GM12878 (cell line): ENCODE measurements at regions not wholly inside any gene's neighbourhood (a gene's known extent, or its start where the extent isn't known, plus 50 kb on each side); places are given as distances from the start of the nearest gene placed in this dataset.
"Not testable (repeated sequence)": the region's sequence is repeated elsewhere in the genome, so short reads cannot be mapped to it uniquely, and the experiment has no call there.

Experiments
- ATAC-seq: fragments of 200-7000 bp; cut with Tn5 transposase; 3 replicates; pipeline ENCODE4 v1.9.1; 2020; ENCODE audit warnings: mild to moderate bottlenecking, moderate library complexity
- BruUV-seq: library from RNA; stranded (reverse); fragments of 400-500 nt; replicated peaks from 2 replicates; lab custom pipeline; 2021; lab: Mats Ljungman, UMichigan
- CTCF ChIA-PET: fragments of 300-600 bp; sonication (Branson Sonifier 250); formaldehyde crosslinking; extraction: SDS; loops from one replicate; lab custom pipeline; 2021; ENCODE audit warnings: inconsistent platforms; lab: Yijun Ruan, JAX
- POLR2A ChIA-PET: fragments of 350-600 bp; formaldehyde crosslinking; extraction: SDS; loops from one replicate; lab custom pipeline; 2021; ENCODE audit warnings: inconsistent platforms; lab: Charles Lee
- RAD21 ChIA-PET: fragments of 300-600 bp; sonication (Branson Sonifier 250); formaldehyde crosslinking; loops from one replicate; lab custom pipeline; 2023; ENCODE audit warnings: antibody characterized with exemption; ENCODE audit not compliant: unreplicated experiment; lab: Charles Lee
- SMC1A ChIA-PET: fragments of 300-600 bp; sonication (Branson Sonifier 250); formaldehyde crosslinking; loops from one replicate; lab custom pipeline; 2023; ENCODE audit not compliant: unreplicated experiment, uncharacterized antibody; lab: Charles Lee
- DNase-seq: peaks from one replicate; pipeline ENCODE4 v3.0.0-alpha.2; 2011; ENCODE audit warnings: low read depth, low spot score
- FAIRE-seq: peaks from 3 replicates; lab custom pipeline; 2011; peaks lifted over from hg19 to GRCh38; lab: Jason Lieb, UNC
- H2AFZ ChIP-seq: 2 replicates; pipeline ENCODE4 v1.6.0; 2011; ENCODE audit warnings: low read depth, low read length, control low read depth; ENCODE audit not compliant: control insufficient read depth
- H3K27ac ChIP-seq: 2 replicates; pipeline ENCODE4 v1.5.1; 2011; ENCODE audit warnings: control low read depth; ENCODE audit not compliant: control insufficient read depth, insufficient read depth
- H3K27me3 ChIP-seq, 2 experiments: replicated peaks in 1 of 2; 2 replicates each; pipeline versions ENCODE4 v1.6.0 to v1.6.1; 2011; ENCODE audit warnings: low read length in 1 of 2; ENCODE audit not compliant: control insufficient read depth in 2 of 2, insufficient read depth in 2 of 2
- H3K36me3 ChIP-seq, 2 experiments: 2 replicates each; pipeline ENCODE4 v1.5.1; 2011; ENCODE audit warnings: low read length in 1 of 2; ENCODE audit not compliant: control insufficient read depth in 2 of 2, insufficient read depth in 2 of 2
- H3K4me1 ChIP-seq: 2 replicates; pipeline ENCODE4 v1.6.1; 2011; ENCODE audit warnings: mild to moderate bottlenecking, low read length, moderate library complexity, mixed read lengths; ENCODE audit not compliant: control insufficient read depth, insufficient read depth
- H3K4me2 ChIP-seq: 2 replicates; pipeline ENCODE4 v1.6.0; 2011; ENCODE audit warnings: control low read depth; ENCODE audit not compliant: control insufficient read depth, insufficient read depth
- H3K4me3 ChIP-seq: fragments of 200-600 bp; sonication (generic); 2 replicates; pipeline ENCODE4 v1.5.1; 2016
- H3K79me2 ChIP-seq: 2 replicates; pipeline ENCODE4 v1.6.0; 2011; ENCODE audit warnings: low read length; ENCODE audit not compliant: control insufficient read depth, insufficient read depth
- H3K9ac ChIP-seq: 2 replicates; pipeline ENCODE4 v1.8.0; 2011; ENCODE audit warnings: low read length, control low read depth, mixed read lengths; ENCODE audit not compliant: control insufficient read depth, insufficient read depth
- H3K9me3 ChIP-seq: replicated peaks from 3 replicates; pipeline ENCODE4 v1.5.1; 2011; ENCODE audit warnings: mild to moderate bottlenecking, low read length; ENCODE audit not compliant: control insufficient read depth, insufficient read depth
- H4K20me1 ChIP-seq: 2 replicates; pipeline ENCODE4 v1.6.0; 2011; ENCODE audit not compliant: control insufficient read depth, insufficient read depth
- BRCA1 ChIP-seq: IDR thresholded peaks from 2 replicates; pipeline ENCODE4 v1.6.1; 2011; ENCODE audit warnings: low read depth, low read length, improper control_type of control experiment
- CHD2 ChIP-seq: IDR thresholded peaks from 2 replicates; pipeline ENCODE4 v1.6.1; 2011; ENCODE audit warnings: low read depth, low read length, improper control_type of control experiment, borderline replicate concordance
- CHD4 ChIP-seq: fragments of 200-600 bp; sonication (generic); IDR thresholded peaks from 2 replicates; pipeline ENCODE4 v1.6.1; 2016; ENCODE audit warnings: mild to moderate bottlenecking
- CREB1 ChIP-seq: IDR thresholded peaks from 2 replicates; pipeline ENCODE4 v1.6.1; 2012; ENCODE audit warnings: low read depth, mild to moderate bottlenecking, inconsistent platforms
- NR2F1 ChIP-seq: fragments of 450-650 bp; conservative IDR thresholded peaks from 2 replicates; pipeline ENCODE4 v1.6.1; 2017; ENCODE audit warnings: mild to moderate bottlenecking
- PAX8 ChIP-seq: fragments of 450-650 bp; IDR thresholded peaks from 2 replicates; pipeline ENCODE4 v1.6.1; 2017; ENCODE audit warnings: mild to moderate bottlenecking, moderate library complexity
- POLR2AphosphoS2 ChIP-seq: IDR thresholded peaks from 2 replicates; pipeline ENCODE4 v1.6.1; 2011; ENCODE audit warnings: low read depth, mild to moderate bottlenecking, low read length, improper control_type of control experiment, moderate library complexity
- RELA ChIP-seq: fragments of 450-650 bp; IDR thresholded peaks from 2 replicates; pipeline ENCODE4 v1.8.0; 2014; ENCODE audit warnings: borderline replicate concordance; ENCODE audit not compliant: partially characterized antibody
- RFX5 ChIP-seq: IDR thresholded peaks from 2 replicates; pipeline ENCODE4 v1.6.1; 2011; ENCODE audit warnings: low read depth, low read length, improper control_type of control experiment
- RUNX3 ChIP-seq: IDR thresholded peaks from 2 replicates; pipeline ENCODE4 v1.6.1; 2012; ENCODE audit warnings: low read length, inconsistent platforms
- TARDBP ChIP-seq: IDR thresholded peaks from 2 replicates; pipeline ENCODE4 v1.6.1; 2016; ENCODE audit warnings: borderline replicate concordance
- ZBTB11 ChIP-seq: fragments of 450-650 bp; formaldehyde crosslinking; IDR thresholded peaks from 2 replicates; pipeline ENCODE4 v1.5.0; 2022; ENCODE audit warnings: mild to moderate bottlenecking, missing genetic modification characterization
- ZNF622 ChIP-seq: fragments of 450-650 bp; IDR thresholded peaks from 2 replicates; pipeline ENCODE4 v1.6.1; 2017; ENCODE audit warnings: mild to moderate bottlenecking, inconsistent platforms
- WGBS: methylation state at CpG from one replicate; pipeline ENCODE4 v1.1.6; 2016; ENCODE audit warnings: low lambda C conversion rate; ENCODE audit not compliant: insufficient replicate concordance, insufficient coverage; ENCODE audit errors: missing lambda C conversion rate; 5-methylcytosine and 5-hydroxymethylcytosine counted together
- in situ Hi-C: fragments of 300-500 bp; cut with MboI; formaldehyde crosslinking; loops from 9 replicates; pipeline ENCODE4 v1.14.3; 2018; ENCODE audit warnings: mixed read lengths
- intact Hi-C: fragments of 100-400 bp; cut with micrococcal nuclease; formaldehyde crosslinking; loops from one replicate; pipeline ENCODE4 v1.14.2; 2022; ENCODE audit not compliant: unreplicated experiment
- TF ChIP-seq, protein P1 (sequence below): IDR thresholded peaks from 2 replicates; pipeline ENCODE4 v1.6.1; 2012; ENCODE audit warnings: low read length, inconsistent platforms

DNA sequence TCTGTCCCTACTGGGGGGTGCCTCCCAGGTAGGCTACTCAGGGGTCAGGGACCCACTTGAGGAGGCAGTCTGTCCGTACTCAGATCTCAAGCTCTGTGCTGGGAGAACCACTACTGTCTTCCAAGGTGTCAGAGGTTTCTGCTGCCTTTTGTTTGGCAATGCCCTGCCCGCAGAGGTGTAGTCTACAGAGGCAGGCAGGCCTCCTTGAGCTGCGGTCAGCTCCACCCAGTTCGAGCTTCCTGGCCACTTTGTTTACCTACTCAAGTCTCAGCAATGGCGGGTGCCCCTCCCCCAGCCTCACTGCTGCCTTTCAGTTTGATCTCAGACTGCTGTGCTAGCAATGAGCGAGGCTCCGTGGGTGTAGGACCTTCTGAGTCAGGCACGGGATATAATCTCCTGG lies 263.1 kb upstream of the DAB2 start:
- H3K9me3 ChIP-seq, H3K9ac ChIP-seq, FAIRE-seq, POLR2A ChIA-PET, H4K20me1 ChIP-seq, H3K27ac ChIP-seq, H3K4me2 ChIP-seq, H3K4me1 ChIP-seq, ATAC-seq, H3K4me3 ChIP-seq, SMC1A ChIA-PET, H3K36me3 ChIP-seq, intact Hi-C loops, CTCF ChIA-PET, BruUV-seq, H3K27me3 ChIP-seq, H2AFZ ChIP-seq, RAD21 ChIA-PET, in situ Hi-C loops, H3K79me2 ChIP-seq, DNase-seq: not testable (repeated sequence)
- WGBS: 16% methylated on average over 8 of the region's 8 CpGs

DNA sequence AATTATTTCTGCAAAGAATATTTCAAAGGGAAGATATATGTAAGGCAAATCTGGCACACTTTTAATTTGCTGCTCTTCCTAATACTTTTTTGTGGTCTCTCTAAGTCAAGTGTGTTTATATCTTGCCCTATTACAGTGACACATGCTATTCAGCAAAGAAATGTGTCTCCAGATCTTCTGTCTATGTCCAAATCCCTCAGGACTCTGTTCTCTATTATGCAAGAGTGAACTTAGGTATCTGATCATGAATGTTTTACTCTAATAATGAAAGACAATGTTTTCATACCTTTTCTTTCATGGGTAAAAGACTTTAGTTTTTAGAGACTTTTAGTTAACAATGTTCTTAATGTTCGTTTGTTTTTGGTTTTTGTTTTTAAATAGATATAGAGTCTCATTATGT lies 255.4 kb upstream of the DAB2 start:
- ChIA-PET SMC1A (no interaction called here), CTCF (interaction anchor here (0.6 kb wide), 1 partner anchor 730 kb away, joined by 3 read pairs; no protein-coding TSS in a partner anchor), POLR2A (no interaction called here), RAD21 (no interaction called here)
- H3K27me3 ChIP-seq: 0 out of 4 replicates have a peak, but pooled peaks cover 0 to 3% of the 10 kb centered on the region in 2 experiments
- H2AFZ ChIP-seq: no peak overlapping the region
- H3K79me2 ChIP-seq: no peaks in the 10 kb centered on the region
- no peak for ATAC-seq
- 0% methylated on average over 1 of the region's 1 CpG for WGBS
- TF ChIP-seq CHD2: no peak
- no peak for TF ChIP-seq POLR2AphosphoS2
- no peak for TF ChIP-seq NR2F1
- TF ChIP-seq CREB1: no peak
- TF ChIP-seq CHD4: no peak
- no peak for TF ChIP-seq RUNX3
- TF ChIP-seq PAX8: no peak
- TF ChIP-seq BRCA1: no peak
- TF ChIP-seq ZNF622: no peak
- TF ChIP-seq RELA: no peak
- TF ChIP-seq, protein P1, sequence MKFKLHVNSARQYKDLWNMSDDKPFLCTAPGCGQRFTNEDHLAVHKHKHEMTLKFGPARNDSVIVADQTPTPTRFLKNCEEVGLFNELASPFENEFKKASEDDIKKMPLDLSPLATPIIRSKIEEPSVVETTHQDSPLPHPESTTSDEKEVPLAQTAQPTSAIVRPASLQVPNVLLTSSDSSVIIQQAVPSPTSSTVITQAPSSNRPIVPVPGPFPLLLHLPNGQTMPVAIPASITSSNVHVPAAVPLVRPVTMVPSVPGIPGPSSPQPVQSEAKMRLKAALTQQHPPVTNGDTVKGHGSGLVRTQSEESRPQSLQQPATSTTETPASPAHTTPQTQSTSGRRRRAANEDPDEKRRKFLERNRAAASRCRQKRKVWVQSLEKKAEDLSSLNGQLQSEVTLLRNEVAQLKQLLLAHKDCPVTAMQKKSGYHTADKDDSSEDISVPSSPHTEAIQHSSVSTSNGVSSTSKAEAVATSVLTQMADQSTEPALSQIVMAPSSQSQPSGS: no peak
- TF ChIP-seq TARDBP: no peak
- TF ChIP-seq ZBTB11 (CRISPR knock-in tag): no peak
- no peak for TF ChIP-seq RFX5
- intact Hi-C loops: no loop called here
- FAIRE-seq: no peak
- in situ Hi-C loops: no loop called here
- H3K4me2 ChIP-seq: no peak overlapping the region
- H3K9me3 ChIP-seq: no peaks in the 10 kb centered on the region
- no peak overlapping the region for H3K9ac ChIP-seq
- H3K4me3 ChIP-seq: no peak overlapping the region
- DNase-seq: no peak
- no peaks in the 10 kb centered on the region for H3K4me1 ChIP-seq
- BruUV-seq: no TSS peak
- no peaks in the 10 kb centered on the region for H3K36me3 ChIP-seq
- no peaks in the 10 kb centered on the region for H4K20me1 ChIP-seq
- H3K27ac ChIP-seq: no peak overlapping the region
